DOHH2 (cell line): ENCODE measurements at regions not wholly inside any gene's neighbourhood (a gene's known extent, or its start where the extent isn't known, plus 50 kb on each side); places are given as distances from the start of the nearest gene placed in this dataset.

ENCODE experiments used
- EZH2phosphoT487 ChIP-seq: fragments of 200-600 bp; sonication (generic); IDR thresholded peaks from 2 replicates; pipeline ENCODE4 v1.6.1; 2017; ENCODE audit warnings: borderline replicate concordance, mild to moderate bottlenecking, antibody characterized with exemption, low read length, moderate library complexity, mixed read lengths
- TF ChIP-seq, protein P1 (sequence below): fragments of 200-600 bp; sonication (generic); IDR thresholded peaks from one replicate; pipeline ENCODE4 v1.5.1; 2014; ENCODE audit warnings: antibody characterized with exemption, mild to moderate bottlenecking, low read depth, low read length; ENCODE audit not compliant: poor library complexity, severe bottlenecking

DNA sequence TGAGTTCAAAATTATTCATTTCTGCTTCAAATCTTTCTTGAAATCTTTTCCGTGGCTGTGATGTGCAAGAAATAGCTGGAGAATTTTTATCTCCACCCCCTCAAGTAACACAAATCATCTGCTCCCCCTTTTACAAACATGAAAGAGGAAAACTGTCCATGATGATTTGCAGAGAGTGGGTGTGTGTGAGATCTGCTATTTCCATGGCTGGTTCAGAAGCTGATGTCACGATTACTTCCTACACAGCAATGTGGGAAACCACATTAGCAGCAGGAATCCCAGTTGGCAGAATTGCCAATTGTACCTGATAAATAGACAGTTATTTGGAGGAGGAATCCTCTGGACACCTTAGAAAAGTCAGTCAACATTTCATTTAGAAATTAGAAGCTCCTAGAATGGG lies 75.2 kb upstream of the GRM7 start:
- TF ChIP-seq, protein P1, sequence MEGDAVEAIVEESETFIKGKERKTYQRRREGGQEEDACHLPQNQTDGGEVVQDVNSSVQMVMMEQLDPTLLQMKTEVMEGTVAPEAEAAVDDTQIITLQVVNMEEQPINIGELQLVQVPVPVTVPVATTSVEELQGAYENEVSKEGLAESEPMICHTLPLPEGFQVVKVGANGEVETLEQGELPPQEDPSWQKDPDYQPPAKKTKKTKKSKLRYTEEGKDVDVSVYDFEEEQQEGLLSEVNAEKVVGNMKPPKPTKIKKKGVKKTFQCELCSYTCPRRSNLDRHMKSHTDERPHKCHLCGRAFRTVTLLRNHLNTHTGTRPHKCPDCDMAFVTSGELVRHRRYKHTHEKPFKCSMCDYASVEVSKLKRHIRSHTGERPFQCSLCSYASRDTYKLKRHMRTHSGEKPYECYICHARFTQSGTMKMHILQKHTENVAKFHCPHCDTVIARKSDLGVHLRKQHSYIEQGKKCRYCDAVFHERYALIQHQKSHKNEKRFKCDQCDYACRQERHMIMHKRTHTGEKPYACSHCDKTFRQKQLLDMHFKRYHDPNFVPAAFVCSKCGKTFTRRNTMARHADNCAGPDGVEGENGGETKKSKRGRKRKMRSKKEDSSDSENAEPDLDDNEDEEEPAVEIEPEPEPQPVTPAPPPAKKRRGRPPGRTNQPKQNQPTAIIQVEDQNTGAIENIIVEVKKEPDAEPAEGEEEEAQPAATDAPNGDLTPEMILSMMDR, result no peak
- no peak for TF ChIP-seq EZH2phosphoT487
